22Rv1 (cell line): ENCODE measurements at regions not wholly inside any gene's neighbourhood (a gene's known extent, or its start where the extent isn't known, plus 50 kb on each side); places are given as distances from the start of the nearest gene placed in this dataset.

Source experiments
- CTCF ChIP-seq: fragments of 450-650 bp; IDR thresholded peaks from 2 replicates; pipeline ENCODE4 v1.5.1; 2017; ENCODE audit warnings: mild to moderate bottlenecking
- ZFX ChIP-seq: fragments of 450-650 bp; IDR thresholded peaks from 2 replicates; pipeline ENCODE4 v1.6.1; 2017; ENCODE audit warnings: antibody characterized with exemption, borderline replicate concordance

DNA sequence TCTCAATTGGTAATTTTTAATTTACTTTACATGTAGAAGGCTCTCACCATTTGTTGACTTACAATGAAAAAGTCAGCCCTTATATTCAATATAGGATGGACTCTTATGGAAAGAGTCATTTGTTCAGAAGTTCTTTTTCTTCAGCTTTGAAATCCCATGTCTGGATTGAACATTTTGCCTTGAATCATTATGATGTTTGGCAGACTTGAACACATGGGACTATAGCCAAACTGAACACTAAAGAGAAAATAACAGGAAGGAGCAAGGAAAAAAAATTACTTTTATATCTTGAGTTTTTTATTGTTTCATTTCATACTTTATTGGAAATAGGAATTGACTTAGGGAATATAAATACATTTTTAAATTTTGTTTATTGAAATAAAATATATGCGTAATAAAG lies 1503.0 kb downstream of the EFNA5 start:
- TF ChIP-seq CTCF (no peak), ZFX (no peak)
